GM21576 (cell line): ENCODE measurements at regions not wholly inside any gene's neighbourhood (a gene's known extent, or its start where the extent isn't known, plus 50 kb on each side); places are given as distances from the start of the nearest gene placed in this dataset.
"Not testable (repeated sequence)": the region's sequence is repeated elsewhere in the genome, so short reads cannot be mapped to it uniquely, and the experiment has no call there.

Experiments used
- ATAC-seq: cut with Tn5 transposase; IDR thresholded peaks from one replicate; pipeline ENCODE4 v1.9.1; 2021; ENCODE audit warnings: mild to moderate bottlenecking, moderate library complexity; ENCODE audit not compliant: unreplicated experiment

- ATAC-seq, result no peak
Observed at GRCh38 chr14:86943391-86944365, 1049.3 kb downstream of the GALC start.

- ATAC-seq, result no peak
Observed at GRCh38 chr14:86942936-86943335, 1050.0 kb downstream of the GALC start.

GRCh38 chr14:86940106-86940505, 1052.9 kb downstream of the GALC start:
- ATAC-seq, result no peak

- no peak for ATAC-seq
Observed at GRCh38 chr14:86938320-86938719, 1054.7 kb downstream of the GALC start.

- ATAC-seq, result no peak
Observed at GRCh38 chr14:86936556-86936955, 1056.4 kb downstream of the GALC start.

- no peak for ATAC-seq
Observed at GRCh38 chr14:86935241-86935885, 1057.6 kb downstream of the GALC start.

GRCh38 chr14:86933958-86934595, 1058.9 kb downstream of the GALC start:
- no peak for ATAC-seq

GRCh38 chr14:86933460-86933859, 1059.5 kb downstream of the GALC start:
- ATAC-seq, result no peak

- ATAC-seq, result no peak
Observed at GRCh38 chr14:86915406-86915805, 1077.6 kb downstream of the GALC start.

GRCh38 chr14:86912709-86913108, 1080.3 kb downstream of the GALC start:
- ATAC-seq, result no peak

GRCh38 chr14:86911486-86911885, 1081.5 kb downstream of the GALC start:
- ATAC-seq, result no peak

- ATAC-seq, result not testable (repeated sequence)
Observed at GRCh38 chr14:86905386-86905926, 1087.5 kb downstream of the GALC start.

GRCh38 chr14:86902176-86902950, 1090.6 kb downstream of the GALC start:
- no peak for ATAC-seq

GRCh38 chr14:86897704-86898513, 1095.1 kb downstream of the GALC start:
- no peak for ATAC-seq

- no peak for ATAC-seq
Observed at GRCh38 chr14:86897224-86897623, 1095.8 kb downstream of the GALC start.

GRCh38 chr14:86896701-86897100, 1096.3 kb downstream of the GALC start:
- no peak for ATAC-seq

GRCh38 chr14:86892152-86892956, 1100.6 kb downstream of the GALC start:
- no peak for ATAC-seq

- no peak for ATAC-seq
Observed at GRCh38 chr14:86885280-86885679, 1107.7 kb downstream of the GALC start.

- ATAC-seq, result no peak
Observed at GRCh38 chr14:86884498-86884897, 1108.5 kb downstream of the GALC start.
